Glomerular visceral epithelial cell (primary cell): ENCODE measurements at regions not wholly inside any gene's neighbourhood (a gene's known extent, or its start where the extent isn't known, plus 50 kb on each side); places are given as distances from the start of the nearest gene placed in this dataset.

ENCODE experiments used
- DNase-seq: peaks from one replicate; pipeline ENCODE4 v3.0.0-alpha.2; 2016; ENCODE audit errors: extremely low spot score

GRCh38 chr13:97135883-97136282 is 86.2 kb upstream of the MBNL2 start:
- DNase-seq = no peak

GRCh38 chr13:97136418-97136817 is 85.7 kb upstream of the MBNL2 start:
- no peak for DNase-seq

GRCh38 chr13:97139691-97140090 is 82.4 kb upstream of the MBNL2 start:
- DNase-seq = no peak

GRCh38 chr13:97140131-97140530 is 82.0 kb upstream of the MBNL2 start:
- no peak for DNase-seq

- no peak for DNase-seq
Observed at GRCh38 chr13:97140611-97141010, 81.5 kb upstream of the MBNL2 start.

GRCh38 chr13:97141097-97141496 is 81.0 kb upstream of the MBNL2 start:
- DNase-seq = no peak

GRCh38 chr13:97141564-97142005 is 80.5 kb upstream of the MBNL2 start:
- peak; percentile 76 for DNase-seq

- DNase-seq = peak; percentile 71
Observed at GRCh38 chr13:97142452-97142851, 79.7 kb upstream of the MBNL2 start.

GRCh38 chr13:97145057-97145456 is 77.1 kb upstream of the MBNL2 start:
- DNase-seq = no peak

GRCh38 chr13:97148894-97149293 is 73.2 kb upstream of the MBNL2 start:
- no peak for DNase-seq

- no peak for DNase-seq
Observed at GRCh38 chr13:97160421-97160820, 61.7 kb upstream of the MBNL2 start.

GRCh38 chr13:97161582-97162231 is 60.4 kb upstream of the MBNL2 start:
- no peak for DNase-seq

GRCh38 chr13:97165502-97166425 is 56.4 kb upstream of the MBNL2 start:
- no peak for DNase-seq

- no peak for DNase-seq
Observed at GRCh38 chr13:97171136-97171535, 51.0 kb upstream of the MBNL2 start.
